ENCODE measurements at regions not wholly inside any gene's neighbourhood (a gene's known extent, or its start where the extent isn't known, plus 50 kb on each side); places are given as distances from the start of the nearest gene placed in this dataset.
A peak's percentile ranks its signal among the peaks of the same experiment; 100 is the strongest.

GRCh38 chr22:27542602-27543001, 259.0 kb downstream of the MN1 start:
- H3K36me3 ChIP-seq, result no peaks in the 10 kb centered on the region
- DNase-seq, result no peak
- no peaks in the 10 kb centered on the region for H3K27me3 ChIP-seq
- H3K9me3 ChIP-seq, result no peaks in the 10 kb centered on the region
- H3K4me3 ChIP-seq, result no peak overlapping the region

GRCh38 chr22:27543460-27543859, 258.1 kb downstream of the MN1 start:
- DNase-seq, result no peak
- Histone ChIP-seq H3K27me3 (no peaks in the 10 kb centered on the region), H3K9me3 (no peaks in the 10 kb centered on the region), H3K36me3 (no peaks in the 10 kb centered on the region), H3K4me3 (no peak overlapping the region)

DNA sequence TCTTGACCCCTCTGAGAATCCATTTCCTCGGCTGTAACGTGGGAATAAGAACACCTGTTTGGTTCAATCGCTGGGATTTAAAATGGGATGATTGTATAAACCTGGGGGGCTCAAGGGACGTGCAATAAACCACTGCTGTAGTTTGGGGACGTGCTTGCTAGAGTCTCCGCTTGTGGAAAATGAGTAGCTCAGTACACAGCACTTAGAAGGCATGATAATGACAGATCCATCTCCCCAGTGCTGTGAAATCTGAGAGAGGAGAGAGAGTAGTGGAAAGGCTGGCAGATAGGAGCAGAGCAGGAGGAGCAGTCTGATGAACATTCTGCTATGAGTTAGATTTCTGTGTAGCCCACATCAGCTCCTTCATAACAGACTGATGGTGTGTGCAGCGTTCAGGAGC, 256.5 kb downstream of the MN1 start:
- Histone ChIP-seq H3K4me3 (no peak overlapping the region), H3K27me3 (no peaks in the 10 kb centered on the region), H3K36me3 (no peaks in the 10 kb centered on the region), H3K9me3 (no peaks in the 10 kb centered on the region)
- DNase-seq, result no peak

DNA sequence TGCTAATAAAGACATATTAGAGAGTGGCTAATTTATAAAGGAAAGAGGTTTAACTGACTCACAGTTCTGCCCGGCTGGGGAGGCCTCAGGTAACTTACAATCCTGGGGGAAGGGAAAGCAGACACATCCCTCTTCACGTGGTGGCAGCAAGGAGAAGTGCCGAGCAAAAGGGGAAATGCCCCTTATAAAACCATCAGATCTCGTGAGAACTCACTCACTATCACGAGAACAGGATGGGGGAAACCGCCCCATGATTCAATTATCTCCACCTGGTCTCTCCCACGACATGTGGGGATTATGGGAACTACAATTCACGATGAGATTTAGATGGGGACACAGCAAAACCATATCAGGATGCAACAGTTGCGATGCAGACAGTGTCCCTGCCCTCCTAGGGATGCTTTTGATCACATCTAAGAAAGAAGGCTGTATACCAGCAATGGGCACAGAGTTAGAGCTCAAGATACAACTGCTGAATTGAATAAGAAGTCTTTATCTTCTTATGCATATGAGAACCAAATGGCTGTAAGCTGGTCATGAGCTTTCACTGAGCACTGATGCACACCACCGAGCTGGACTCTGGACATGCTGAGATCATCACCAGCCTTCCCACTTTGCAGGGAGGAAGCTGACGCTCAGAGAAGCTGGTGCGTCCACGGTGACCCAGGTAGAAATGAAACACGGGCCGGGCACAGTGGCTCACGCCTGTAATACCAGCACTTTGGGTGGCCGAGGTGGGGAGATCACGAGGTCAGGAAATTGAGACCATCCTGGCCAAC, 255.2 kb downstream of the MN1 start:
- no peaks in the 10 kb centered on the region for H3K9me3 ChIP-seq
- H3K27me3 ChIP-seq, result no peaks in the 10 kb centered on the region
- H3K36me3 ChIP-seq, result no peaks in the 10 kb centered on the region
- H3K4me3 ChIP-seq, result no peak overlapping the region
- no peak for DNase-seq

- DNase-seq, result no peak
- H3K27me3 ChIP-seq, result no peaks in the 10 kb centered on the region
- no peak overlapping the region for H3K4me3 ChIP-seq
- no peaks in the 10 kb centered on the region for H3K36me3 ChIP-seq
- no peaks in the 10 kb centered on the region for H3K9me3 ChIP-seq
Measured at GRCh38 chr22:27551402-27551801, 250.2 kb downstream of the MN1 start.

DNA sequence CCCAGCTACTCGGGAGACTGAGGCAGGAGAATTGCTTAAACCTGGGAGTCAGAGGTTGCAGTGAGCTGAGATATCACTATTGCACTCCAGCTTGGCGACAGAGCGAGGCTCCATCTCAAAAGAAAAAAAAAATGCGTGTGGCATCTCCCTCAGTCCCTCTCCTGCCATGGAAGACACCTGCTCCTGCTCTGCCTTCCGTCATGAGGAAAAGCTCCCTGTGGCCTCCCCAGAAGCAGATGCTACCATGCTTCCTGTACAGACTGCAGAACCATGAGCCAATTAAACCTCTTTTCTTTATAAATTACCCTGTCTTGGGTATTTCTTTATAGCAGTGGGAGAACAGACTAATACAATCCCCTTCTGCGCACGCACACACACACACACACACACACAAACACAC, 249.4 kb downstream of the MN1 start:
- Histone ChIP-seq H3K36me3 (no peaks in the 10 kb centered on the region), H3K4me3 (no peak overlapping the region), H3K27me3 (no peaks in the 10 kb centered on the region), H3K9me3 (no peaks in the 10 kb centered on the region)
- no peak for DNase-seq

DNA sequence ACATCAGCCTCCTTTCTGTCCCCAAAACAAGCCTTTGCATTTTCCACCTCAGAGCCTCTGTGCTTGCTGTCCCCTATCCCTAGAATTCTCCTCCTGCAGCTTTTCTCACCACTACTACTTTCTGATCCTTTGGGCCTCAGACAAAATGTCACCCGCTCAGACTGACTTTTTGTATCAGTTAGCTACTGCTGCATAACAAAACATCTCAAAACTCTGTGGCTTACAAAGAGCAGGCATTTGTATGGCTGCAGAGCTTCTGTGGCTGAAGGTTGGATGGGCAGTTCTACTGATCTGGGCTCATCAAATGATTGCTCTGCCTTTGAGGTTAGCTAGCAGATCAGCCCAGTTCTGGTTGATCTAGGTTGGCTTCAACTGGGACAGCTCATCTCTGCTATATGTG, 248.7 kb downstream of the MN1 start:
- Histone ChIP-seq H3K9me3 (no peaks in the 10 kb centered on the region), H3K27me3 (no peaks in the 10 kb centered on the region), H3K4me3 (no peak overlapping the region), H3K36me3 (no peaks in the 10 kb centered on the region)
- DNase-seq, result no peak

GRCh38 chr22:27554106-27554811, 247.3 kb downstream of the MN1 start:
- Histone ChIP-seq H3K9me3 (no peaks in the 10 kb centered on the region), H3K27me3 (no peaks in the 10 kb centered on the region), H3K4me3 (no peak overlapping the region), H3K36me3 (no peaks in the 10 kb centered on the region)
- no peak for DNase-seq

DNA sequence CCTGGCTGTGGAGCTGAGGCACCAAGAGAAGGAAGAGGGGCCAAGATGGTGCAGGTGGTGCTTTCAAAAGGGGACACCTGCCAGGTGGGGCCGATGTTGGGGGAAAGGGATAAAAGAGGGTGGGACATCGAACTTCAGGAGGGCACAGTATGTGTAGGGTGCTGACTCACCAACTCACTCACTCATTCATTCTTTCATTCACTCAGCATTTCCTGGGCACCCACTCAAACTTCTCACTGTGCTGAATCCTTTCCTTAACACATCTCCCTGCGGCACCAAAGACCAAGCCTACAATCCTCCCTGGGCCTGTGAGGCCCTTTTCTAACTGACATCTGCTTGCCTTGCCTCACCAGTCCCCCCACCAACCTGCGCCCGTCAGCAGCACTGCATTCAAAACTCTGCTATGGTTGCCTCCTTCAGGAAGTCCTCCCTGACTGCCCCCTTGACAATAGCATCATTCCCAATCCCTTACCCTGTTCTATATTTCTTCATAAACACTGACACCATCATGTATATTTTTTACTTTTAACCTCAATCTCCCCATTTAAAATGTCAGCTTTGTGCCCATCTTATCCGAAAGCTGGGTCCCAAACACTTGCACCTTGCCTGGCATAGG, 246.6 kb downstream of the MN1 start:
- Histone ChIP-seq H3K4me3 (no peak overlapping the region), H3K27me3 (no peaks in the 10 kb centered on the region), H3K9me3 (no peaks in the 10 kb centered on the region), H3K36me3 (no peaks in the 10 kb centered on the region)
- DNase-seq, result no peak

DNA sequence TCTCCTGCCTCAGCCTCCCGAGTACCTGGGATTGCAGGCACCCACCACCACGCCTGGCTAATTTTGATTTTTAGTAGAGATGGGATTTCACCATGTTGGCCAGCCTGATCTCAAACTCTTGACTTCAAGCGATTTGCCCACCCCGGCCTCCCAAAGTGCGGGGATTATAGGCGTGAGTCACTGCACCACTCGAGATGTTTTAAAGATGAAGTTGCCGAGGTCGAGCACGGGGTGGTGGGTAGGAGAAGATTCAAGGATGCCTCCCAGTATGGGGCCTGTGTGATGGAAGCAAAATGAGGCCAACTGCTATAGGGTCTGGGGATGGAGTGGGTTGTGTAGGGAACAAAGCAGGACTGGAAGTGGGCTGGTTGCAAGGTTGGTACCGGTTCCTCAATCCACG, 245.2 kb downstream of the MN1 start:
- peak; percentile 16 for DNase-seq

GRCh38 chr22:27557286-27558008, 244.1 kb downstream of the MN1 start:
- no peaks in the 10 kb centered on the region for H3K9me3 ChIP-seq
- no peaks in the 10 kb centered on the region for H3K27me3 ChIP-seq
- no peaks in the 10 kb centered on the region for H3K36me3 ChIP-seq
- no peak overlapping the region for H3K4me3 ChIP-seq
- no peak for DNase-seq

More for the DNA sequence above, 245.2 kb downstream of the MN1 start:
- Histone ChIP-seq H3K27me3 (no peaks in the 10 kb centered on the region), H3K4me3 (no peak overlapping the region), H3K9me3 (no peaks in the 10 kb centered on the region), H3K36me3 (no peaks in the 10 kb centered on the region)

DNA sequence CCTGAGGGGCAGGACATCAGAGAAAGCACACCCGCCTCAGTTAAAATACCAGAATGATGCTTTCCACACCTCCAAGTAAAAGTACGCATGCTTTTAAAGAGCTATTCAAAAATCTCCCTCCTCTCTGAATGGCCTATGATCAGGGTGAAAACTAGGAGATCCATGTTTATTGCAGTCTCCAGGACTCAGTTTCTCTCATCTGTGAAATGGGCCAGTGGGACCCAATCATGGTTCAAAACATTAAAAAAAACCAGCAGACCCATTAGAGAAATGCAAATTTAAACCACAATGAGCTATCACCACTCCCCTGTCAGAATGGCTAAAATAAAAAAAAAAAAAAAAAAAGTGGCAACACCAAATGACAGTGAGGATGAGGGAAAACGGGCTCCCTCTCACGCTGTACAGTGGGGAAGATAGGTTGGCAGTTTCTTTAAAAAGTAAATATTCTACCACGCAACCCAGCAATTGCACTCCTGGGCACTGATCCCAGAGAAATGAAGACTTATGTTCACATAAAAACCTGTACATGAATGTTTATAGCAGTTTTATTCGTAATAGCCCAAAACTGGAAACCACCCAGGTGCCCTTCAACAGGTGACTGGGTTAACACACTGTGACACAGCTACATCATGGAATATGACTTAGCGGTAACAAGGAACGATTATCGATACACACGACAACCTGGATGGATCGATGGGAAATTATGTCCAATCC, 242.7 kb downstream of the MN1 start:
- Histone ChIP-seq H3K36me3 (no peaks in the 10 kb centered on the region), H3K27me3 (no peaks in the 10 kb centered on the region), H3K4me3 (no peak overlapping the region), H3K9me3 (no peaks in the 10 kb centered on the region)
- DNase-seq, result no peak

DNA sequence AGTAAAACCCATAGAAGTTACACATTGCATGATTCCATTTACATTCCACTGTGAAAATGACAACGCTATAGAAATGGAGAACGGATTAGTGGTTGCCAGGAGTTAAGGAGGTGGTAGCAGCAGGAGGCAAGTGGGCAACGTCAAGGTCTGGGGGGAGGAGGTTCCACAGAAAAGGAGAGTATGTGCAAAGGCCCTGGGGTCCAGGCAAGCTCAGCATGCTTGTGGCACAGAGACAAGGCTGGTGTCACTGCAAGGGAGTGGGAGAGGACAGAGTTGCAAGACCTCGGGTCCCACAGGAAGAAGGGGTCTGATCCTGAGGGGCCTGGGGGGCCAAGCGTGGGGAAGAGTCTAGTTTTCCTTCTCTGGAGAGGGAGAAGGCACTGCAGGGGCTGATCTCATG, 240.8 kb downstream of the MN1 start:
- Histone ChIP-seq H3K36me3 (no peaks in the 10 kb centered on the region), H3K4me3 (no peak overlapping the region), H3K27me3 (no peaks in the 10 kb centered on the region), H3K9me3 (no peaks in the 10 kb centered on the region)
- DNase-seq, result no peak

DNA sequence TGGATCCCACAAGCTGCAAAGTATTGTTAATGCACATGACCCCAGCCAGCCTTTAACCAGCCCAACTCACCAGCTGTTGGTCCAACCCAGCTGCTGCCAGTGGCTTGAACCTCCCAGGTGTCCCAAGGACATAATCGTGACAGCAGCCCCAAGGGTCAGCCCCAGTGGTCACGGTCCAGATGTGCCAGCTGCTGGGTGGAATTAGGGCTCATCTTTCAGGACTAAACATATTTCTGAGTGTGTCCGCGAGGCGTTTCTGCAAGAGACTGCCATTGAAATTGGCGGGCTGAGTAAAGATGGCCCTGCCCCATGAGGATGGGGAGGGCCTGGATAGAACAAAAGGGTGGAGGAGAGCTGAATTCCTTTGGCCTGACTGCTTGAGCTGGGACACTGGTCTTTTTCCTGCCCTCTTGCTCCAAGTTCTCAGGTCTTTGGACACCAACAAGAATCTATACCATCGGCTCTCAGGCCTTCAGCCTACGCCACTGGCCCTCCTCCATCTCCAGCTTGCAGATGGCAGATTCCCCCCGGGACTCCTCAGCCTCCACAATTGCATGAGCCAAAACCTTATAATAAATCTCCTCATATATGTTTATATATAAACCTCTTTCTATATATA, 240.2 kb downstream of the MN1 start:
- H3K36me3 ChIP-seq, result no peaks in the 10 kb centered on the region
- no peak for DNase-seq
- no peaks in the 10 kb centered on the region for H3K27me3 ChIP-seq
- H3K9me3 ChIP-seq, result no peaks in the 10 kb centered on the region
- H3K4me3 ChIP-seq, result no peak overlapping the region

DNA sequence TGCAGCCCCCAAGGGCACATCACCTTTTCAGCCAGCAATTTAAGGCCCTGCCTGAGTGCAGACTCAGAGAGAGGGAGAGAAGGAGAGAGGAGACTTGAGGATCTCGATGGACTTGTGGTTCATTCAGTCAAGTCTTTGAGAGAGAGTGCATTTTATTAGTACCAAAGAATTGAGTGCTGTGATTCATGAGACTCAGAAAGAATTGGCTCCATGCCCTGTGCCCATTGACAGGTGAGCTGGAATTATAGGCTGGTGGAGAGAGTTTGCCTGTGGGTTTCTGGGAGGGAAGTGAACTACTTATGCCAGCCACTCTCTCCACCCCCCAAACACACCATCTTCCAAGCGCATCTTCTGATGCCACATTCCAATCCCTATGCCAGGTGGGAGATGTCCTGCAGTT, 236.8 kb downstream of the MN1 start:
- DNase-seq, result no peak
- no peaks in the 10 kb centered on the region for H3K27me3 ChIP-seq

GRCh38 chr22:27566602-27567001, 235.0 kb downstream of the MN1 start:
- Histone ChIP-seq H3K27me3 (no peaks in the 10 kb centered on the region), H3K4me3 (no peak overlapping the region), H3K9me3 (no peaks in the 10 kb centered on the region), H3K36me3 (no peaks in the 10 kb centered on the region)
- DNase-seq, result no peak

More for the DNA sequence above, 236.8 kb downstream of the MN1 start:
- no peaks in the 10 kb centered on the region for H3K9me3 ChIP-seq
- H3K36me3 ChIP-seq, result no peaks in the 10 kb centered on the region
- H3K4me3 ChIP-seq, result no peak overlapping the region

Measured in MG63 (cell line).